ENCODE measurements at regions not wholly inside any gene's neighbourhood (a gene's known extent, or its start where the extent isn't known, plus 50 kb on each side); places are given as distances from the start of the nearest gene placed in this dataset.

- no peak for DNase-seq (ENCODE audit: low read depth in 2 of 2)
Measured at GRCh38 chr22:48263431-48263765, 1500.9 kb downstream of the TBC1D22A start.

GRCh38 chr22:48262596-48263430, 1500.4 kb downstream of the TBC1D22A start:
- DNase-seq (ENCODE audit: low read depth in 2 of 2) = no peak

GRCh38 chr22:48261706-48262105, 1499.3 kb downstream of the TBC1D22A start:
- no peak for DNase-seq (ENCODE audit: low read depth in 2 of 2)

- no peak for DNase-seq (ENCODE audit: low read depth in 2 of 2)
Measured at GRCh38 chr22:48261048-48261621, 1498.7 kb downstream of the TBC1D22A start.

DNA sequence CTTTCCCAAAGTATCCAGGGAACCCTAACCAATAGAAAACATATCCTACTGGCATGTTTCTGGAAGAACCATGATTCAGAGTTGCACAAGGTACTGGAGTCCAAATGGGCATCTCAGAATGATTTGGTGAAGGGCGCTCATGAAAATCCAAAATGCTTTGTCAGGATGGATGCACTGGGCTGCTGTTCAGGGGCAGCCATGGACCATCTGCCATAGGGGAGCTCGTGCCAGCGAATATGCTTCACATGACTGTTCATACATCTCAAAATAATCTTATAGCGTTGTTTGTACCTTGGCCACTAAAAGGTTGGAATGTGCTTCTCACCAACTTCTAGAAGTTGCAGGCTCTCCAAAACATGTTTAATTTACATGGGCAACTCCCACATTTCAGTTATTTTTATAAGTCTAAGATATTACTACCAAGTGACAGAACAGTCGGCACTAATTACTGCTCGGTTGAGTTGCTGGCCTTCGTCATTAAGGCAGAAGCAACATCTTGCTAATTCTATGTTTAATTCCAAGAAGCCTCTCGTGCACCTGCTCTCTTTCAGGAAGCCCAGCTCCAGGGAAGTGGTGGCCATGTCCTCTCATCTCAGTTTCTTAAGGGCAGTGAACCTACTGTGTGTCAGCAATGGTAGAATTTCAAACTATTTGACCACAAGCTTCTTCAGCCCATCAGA, 1497.7 kb downstream of the TBC1D22A start:
- no peak for DNase-seq (ENCODE audit: low read depth in 2 of 2)

DNA sequence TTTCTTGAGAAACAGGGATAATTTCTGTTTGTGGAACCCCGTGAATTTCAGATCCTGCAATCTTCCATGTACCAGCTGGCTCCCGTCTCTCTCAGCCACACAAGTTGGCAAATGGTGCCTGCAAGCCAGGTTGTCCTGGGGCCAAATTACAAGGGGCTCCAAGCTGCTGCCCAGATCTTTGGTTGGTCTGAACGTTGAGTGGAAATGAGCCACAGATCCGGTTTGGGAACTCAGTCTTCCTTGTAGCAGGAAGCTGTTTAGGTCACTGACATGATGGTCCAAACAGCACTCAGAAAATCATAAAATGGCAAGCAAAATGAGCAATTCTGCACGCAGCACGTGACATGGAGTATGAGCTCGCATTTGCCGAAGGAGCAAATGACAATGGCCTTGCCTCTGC, 1496.4 kb downstream of the TBC1D22A start:
- DNase-seq (ENCODE audit: low read depth in 2 of 2) = no peak

GRCh38 chr22:48258064-48258701, 1495.7 kb downstream of the TBC1D22A start:
- DNase-seq (ENCODE audit: low read depth in 2 of 2) = no peak

- no peak for DNase-seq (ENCODE audit: low read depth in 2 of 2)
Measured at GRCh38 chr22:48257685-48258055, 1495.2 kb downstream of the TBC1D22A start.

DNA sequence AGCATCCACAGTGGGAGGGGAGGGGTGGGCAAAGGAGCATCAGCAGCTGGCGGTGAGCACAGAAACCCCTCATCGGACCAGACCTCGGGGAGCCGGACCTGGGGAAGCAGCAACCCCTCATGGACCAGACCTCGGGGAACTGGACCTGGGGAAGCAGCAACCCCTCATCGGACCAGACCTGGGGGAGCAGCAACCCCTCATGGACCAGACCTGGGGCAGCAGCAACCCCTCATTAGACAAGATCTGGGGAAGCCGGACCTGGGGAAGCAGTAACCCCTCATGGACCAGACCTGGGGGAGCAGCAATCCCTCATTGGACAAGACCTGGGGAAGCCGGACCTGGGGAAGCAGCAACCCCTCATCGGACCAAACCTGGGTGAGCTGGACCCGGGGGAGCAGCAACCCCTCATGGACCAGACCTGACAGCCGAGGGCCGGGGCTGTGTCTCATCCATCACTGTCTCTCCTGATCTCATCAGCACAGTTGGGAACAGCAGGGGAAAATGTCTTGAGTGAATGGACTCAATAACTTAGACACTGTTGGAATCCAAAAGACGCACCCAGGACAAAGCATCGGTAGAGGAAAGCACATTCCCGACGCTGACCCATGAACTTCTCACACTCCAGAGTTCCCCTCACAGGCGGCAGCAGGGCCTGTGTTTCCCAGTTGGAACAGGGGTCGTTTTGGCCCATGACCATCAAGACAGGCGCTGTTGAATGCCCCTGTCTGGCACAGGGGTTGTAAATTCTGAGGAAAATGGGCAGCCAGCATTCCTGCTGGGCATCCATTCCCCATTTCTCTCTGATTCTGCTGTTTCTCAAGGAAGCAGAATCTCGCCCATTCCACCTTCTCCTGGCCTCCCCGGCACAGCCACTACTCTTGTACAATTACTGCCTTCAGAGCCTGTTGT, 1494.6 kb downstream of the TBC1D22A start:
- DNase-seq (ENCODE audit: low read depth in 2 of 2) = no peak

DNA sequence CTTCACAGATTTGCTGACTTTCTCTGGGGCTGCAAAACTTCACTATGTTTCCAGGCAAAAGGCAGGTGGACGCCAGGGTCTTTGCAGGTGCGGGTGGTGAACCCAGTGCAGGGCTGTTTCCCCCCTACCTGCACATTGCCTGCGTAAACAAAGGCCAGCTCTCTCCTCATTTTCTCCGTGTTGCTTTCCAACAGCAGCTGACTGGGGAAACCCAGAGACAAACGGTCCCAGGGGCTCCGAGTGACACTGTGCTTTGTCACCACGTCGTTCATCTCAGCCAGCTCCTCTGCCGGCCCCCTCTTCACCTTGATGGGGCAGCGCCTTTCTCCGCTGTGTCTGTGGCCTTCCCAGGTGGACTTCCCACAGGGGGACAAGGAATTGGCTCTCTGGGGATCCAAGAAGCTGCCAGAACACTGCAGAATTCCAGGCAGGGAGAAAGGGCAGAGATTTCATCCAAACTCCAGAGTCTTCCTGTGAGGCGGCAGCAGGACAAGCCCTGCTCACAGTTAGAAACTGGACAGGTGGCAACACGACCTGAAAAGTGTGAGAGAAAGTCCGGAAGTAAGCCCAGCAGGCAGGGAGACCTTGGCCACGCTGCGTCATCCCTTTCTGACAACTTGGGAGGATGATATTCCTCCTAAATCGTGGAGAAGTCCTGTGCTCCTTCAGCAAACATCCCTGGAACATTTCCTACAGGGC, 1493.7 kb downstream of the TBC1D22A start:
- no peak for DNase-seq (ENCODE audit: low read depth in 2 of 2)

DNA sequence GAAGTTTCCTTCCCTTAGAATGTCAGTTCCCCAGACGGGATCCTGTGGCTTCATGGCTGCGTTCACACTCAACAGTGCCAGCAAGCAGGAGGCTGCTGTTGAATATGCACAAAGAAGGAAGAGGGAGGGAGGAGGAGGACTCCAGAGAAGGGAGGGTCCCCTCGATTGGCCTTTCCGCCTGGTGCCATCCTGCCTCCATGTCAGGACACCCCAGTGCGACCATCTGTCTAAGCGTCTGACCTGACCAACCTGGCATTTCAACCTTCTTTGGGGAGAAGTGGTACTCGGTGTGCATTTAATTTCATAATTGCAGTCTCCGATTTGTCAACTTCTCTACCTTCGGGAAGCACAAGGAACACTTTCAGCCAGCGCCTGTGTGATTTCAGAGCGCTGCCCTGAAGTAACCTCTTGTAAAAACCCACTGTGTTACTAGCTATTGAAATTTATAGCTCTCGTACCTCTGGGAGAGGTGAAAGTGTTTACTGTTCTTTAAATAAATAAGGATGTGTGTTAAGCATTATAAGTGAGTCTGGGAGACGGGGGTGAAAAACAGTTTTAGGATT, 1491.9 kb downstream of the TBC1D22A start:
- no peak for DNase-seq (ENCODE audit: low read depth in 2 of 2)

DNA sequence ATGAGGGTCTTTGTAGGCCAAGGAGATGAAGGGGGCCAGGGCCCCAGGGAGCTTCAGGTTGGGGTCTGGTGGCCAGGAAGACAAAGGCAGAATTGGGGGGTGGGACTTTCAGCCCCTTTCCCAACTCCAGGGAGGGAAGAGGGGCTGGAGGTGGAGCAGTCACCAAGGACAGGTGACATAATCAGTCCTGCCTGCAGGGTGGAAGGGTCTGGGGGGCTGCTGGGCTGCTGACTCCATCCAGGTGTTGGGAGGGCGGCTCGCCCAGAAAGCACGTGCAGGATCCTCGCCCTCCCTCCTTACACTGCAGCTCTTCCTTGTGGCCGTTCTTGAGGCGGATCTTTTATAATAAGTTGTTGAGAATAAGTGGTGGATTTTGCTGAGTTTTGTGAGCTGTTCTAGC, 1491.1 kb downstream of the TBC1D22A start:
- no peak for DNase-seq (ENCODE audit: low read depth in 2 of 2)

DNA sequence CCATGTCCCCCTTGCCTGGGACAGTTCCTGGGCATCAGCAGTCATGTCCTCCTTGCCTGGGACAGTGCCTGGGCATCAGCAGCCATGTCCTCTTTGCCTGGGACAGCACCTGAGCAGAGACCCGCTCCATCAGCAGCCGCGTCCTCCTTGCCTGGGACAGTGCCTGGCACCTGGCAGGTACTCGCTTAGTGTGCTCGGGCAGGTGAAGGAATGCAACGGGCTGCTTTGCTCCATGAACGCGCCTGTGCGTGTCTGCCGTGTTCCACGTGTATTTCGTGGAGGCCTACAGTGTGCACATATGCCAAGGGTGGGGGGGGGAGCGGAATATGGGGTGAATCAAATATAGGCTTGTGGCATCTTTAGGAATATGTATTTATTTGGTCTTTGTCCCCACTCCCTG, 1490.7 kb downstream of the TBC1D22A start:
- no peak for DNase-seq (ENCODE audit: low read depth in 2 of 2)

DNA sequence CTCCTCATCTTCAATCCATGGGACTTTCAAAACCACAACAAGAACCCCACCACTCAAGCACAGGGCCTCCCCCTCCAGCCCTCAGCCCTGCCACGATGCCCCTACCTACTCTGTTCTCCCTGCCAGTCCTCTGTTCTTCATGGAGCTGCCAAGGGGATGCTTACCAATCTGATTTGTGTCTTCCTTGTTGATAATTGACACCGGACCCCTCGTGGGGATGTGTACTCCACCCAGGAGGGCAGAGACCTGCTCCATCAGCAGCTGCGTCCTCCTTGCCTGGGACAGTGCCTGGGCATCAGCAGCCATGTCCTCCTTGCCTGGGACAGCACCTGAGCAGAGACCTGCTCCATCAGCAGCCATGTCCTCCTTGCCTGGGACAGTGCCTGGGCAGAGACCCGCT, 1489.2 kb downstream of the TBC1D22A start:
- DNase-seq (ENCODE audit: low read depth in 2 of 2) = no peak

DNA sequence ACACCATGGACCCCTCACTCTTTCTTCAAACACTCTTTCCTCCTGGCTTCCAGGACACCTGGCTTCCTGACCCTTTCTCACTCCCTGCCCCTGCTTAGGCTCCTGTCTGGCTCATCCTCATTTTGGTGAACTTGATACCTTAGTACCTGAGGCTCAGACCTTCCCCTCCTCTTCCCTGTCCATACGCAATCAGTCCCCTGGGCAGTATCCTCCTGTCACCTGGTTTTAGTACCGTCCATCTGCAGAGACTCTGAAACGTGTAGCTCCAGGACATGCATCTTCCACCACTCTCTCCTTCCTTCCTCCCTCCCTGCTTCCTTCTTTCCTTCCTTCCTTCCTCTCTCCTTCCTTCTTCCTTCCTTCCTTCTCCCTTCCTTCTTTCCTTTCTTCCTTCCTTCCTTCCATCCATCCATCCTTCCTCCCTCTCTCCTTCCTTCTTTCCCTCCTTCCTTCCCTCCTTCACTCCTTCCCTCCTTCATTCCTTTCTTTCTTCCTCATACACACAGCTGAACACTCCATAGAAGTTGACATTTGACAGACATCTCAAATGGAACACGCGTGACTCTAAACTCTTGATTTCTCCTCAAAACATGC, 1488.6 kb downstream of the TBC1D22A start:
- no peak for DNase-seq (ENCODE audit: low read depth in 2 of 2)

DNA sequence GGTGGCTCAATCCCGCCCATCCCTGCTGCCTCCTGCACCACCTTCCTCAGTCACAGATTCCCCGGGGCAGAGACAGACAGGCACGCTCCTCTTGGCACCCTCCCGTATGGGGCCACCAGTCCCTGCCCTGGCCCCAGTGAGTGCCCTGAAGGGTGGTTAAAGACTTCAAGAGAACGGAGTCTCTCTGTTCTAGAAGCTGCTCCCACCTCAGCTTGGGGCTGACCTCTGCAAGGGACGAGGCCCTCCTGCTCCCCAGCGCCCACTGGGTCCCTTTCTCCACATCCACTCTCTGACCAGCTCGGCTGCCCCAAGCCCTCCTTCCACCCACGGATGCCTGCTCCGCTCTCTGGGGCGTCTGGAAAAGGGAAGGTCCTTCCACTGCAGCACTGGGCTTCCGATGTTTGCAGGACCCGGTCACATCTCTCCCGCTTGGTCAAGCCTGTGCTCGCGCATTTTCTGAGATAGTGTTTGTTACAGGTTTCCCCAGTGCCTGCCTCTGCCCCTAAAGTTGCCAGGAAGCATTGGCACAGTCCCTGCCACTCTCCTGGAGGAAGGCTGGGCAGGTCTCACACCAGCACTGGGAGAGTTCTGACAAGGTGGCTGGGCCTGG, 1487.9 kb downstream of the TBC1D22A start:
- no peak for DNase-seq (ENCODE audit: low read depth in 2 of 2)

- DNase-seq (ENCODE audit: low read depth in 2 of 2) = no peak
Measured at GRCh38 chr22:48249713-48250268, 1487.3 kb downstream of the TBC1D22A start.

GRCh38 chr22:48248901-48249455, 1486.5 kb downstream of the TBC1D22A start:
- no peak for DNase-seq (ENCODE audit: low read depth in 2 of 2)

DNA sequence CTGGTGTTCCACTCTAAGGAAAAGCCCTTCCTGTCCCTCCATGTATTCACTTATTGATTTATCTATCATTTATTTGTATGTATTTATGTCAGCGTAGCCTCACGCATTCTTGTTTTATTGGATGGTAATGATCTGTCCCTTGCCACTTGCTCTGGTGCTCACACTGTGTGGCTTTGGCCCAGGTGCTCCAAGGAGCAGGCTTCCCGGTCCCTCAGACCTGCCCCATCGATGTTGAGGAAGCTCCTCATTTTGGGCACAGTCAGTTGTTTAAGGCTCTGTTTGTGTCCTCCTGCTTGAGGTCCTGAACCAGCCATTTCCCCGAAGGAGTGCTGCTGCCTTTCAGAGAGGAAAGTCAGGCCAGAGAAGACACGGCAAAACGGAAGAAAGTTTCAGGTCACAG, 1485.4 kb downstream of the TBC1D22A start:
- DNase-seq (ENCODE audit: low read depth in 2 of 2) = no peak
